Sigmoid colon (tissue), 6 donors: ENCODE measurements at regions not wholly inside any gene's neighbourhood (a gene's known extent, or its start where the extent isn't known, plus 50 kb on each side); places are given as distances from the start of the nearest gene placed in this dataset.

ENCODE experiments used
- DNase-seq: peaks from one replicate; pipeline ENCODE4 v3.0.0-alpha.2; 2019
- H3K27ac ChIP-seq, 4 donors: fragments of 200-600 bp; sonication (generic); one replicate each; pipeline ENCODE4 v1.5.1; 2016 to 2019; ENCODE audit warnings: mild to moderate bottlenecking in 1 of 4
- H3K27me3 ChIP-seq, 3 donors: fragments of 200-600 bp; sonication (generic); one replicate each; pipeline ENCODE4 v1.5.1; 2019; ENCODE audit warnings: mild to moderate bottlenecking in 1 of 3
- H3K36me3 ChIP-seq, 4 donors: fragments of 200-600 bp; sonication (generic); one replicate each; pipeline ENCODE4 v1.5.1; 2016 to 2019
- H3K4me1 ChIP-seq, 4 donors: fragments of 200-600 bp; sonication (generic); one replicate each; pipeline ENCODE4 v1.5.1; 2017 to 2019
- H3K4me3 ChIP-seq, 4 donors: fragments of 200-600 bp; sonication (generic); one replicate each; pipeline ENCODE4 v1.5.1; 2017 to 2019; ENCODE audit warnings: mild to moderate bottlenecking in 2 of 4, moderate library complexity in 1 of 4
- H3K9me3 ChIP-seq, 4 donors: fragments of 200-600 bp in 3 of 4; sonication (generic) in 3 of 4; one replicate each; pipeline versions ENCODE4 v1.5.1 to v1.6.1; 2013 to 2019
- CTCF ChIP-seq, 4 experiments: fragments of 450-650 bp in 3 of 4; fragments of 200-600 bp in 1 of 4; IDR thresholded peaks; one replicate each; pipeline ENCODE4 v1.5.1; 2016 to 2019; ENCODE audit warnings: antibody characterized with exemption in 4 of 4, mild to moderate bottlenecking in 3 of 4, moderate library complexity in 2 of 4
- EP300 ChIP-seq, 4 donors: sonication (generic); formaldehyde crosslinking; IDR thresholded peaks; one replicate each; pipeline ENCODE4 v1.6.1; 2017; ENCODE audit warnings: antibody characterized with exemption in 4 of 4
- POLR2A ChIP-seq, 2 donors: fragments of 450-650 bp; IDR thresholded peaks; one replicate each; pipeline ENCODE4 v1.6.1; 2016; ENCODE audit warnings: antibody characterized with exemption in 2 of 2, mild to moderate bottlenecking in 2 of 2, moderate library complexity in 2 of 2
- POLR2AphosphoS5 ChIP-seq, 4 donors: sonication (generic); formaldehyde crosslinking; IDR thresholded peaks; one replicate each; pipeline ENCODE4 v1.6.1; 2017; ENCODE audit warnings: antibody characterized with exemption in 4 of 4
- WGBS, 2 donors: extraction: QIAGEN DNeasy Blood & Tissue Kit; methylation state at CpG; one replicate each; pipeline ENCODE4 v1.1.7; 2013; 5-methylcytosine and 5-hydroxymethylcytosine counted together
- intact Hi-C: fragments of 100-400 bp; cut with DNase I; formaldehyde crosslinking; loops from one replicate; pipeline ENCODE4 v1.15.1; 2023
- donor health status: healthy with polysubstance abuse.
- donor health status: healthy.

GRCh38 chr1:113253590-113253989 lies 136.7 kb upstream of the MAGI3 start:
- no peak for TF ChIP-seq EP300 (IDR thresholded peaks at IDR 0.05)
- intact Hi-C loops: no loop called here
- Histone ChIP-seq H3K36me3 (no peaks in the 10 kb centered on the region), H3K4me3 (no peak overlapping the region), H3K27me3 (no peaks in the 10 kb centered on the region), H3K27ac (no peak overlapping the region), H3K9me3 (no peaks in the 10 kb centered on the region), H3K4me1 (no peaks in the 10 kb centered on the region)
- 24 to 69% methylated on average over 2 of the region's 2 CpGs for WGBS, 2 donors
- no peak for DNase-seq

GRCh38 chr1:113255038-113255719 lies 135.1 kb upstream of the MAGI3 start:
- Histone ChIP-seq H3K27ac (no peak overlapping the region), H3K27me3 (no peaks in the 10 kb centered on the region), H3K9me3 (no peaks in the 10 kb centered on the region), H3K4me1 (no peaks in the 10 kb centered on the region), H3K36me3 (no peaks in the 10 kb centered on the region), H3K4me3 (no peak overlapping the region)
- WGBS, 2 donors: 13 to 59% methylated on average over 7 of the region's 7 CpGs
- no peak for DNase-seq
- intact Hi-C loops: no loop called here
- TF ChIP-seq CTCF (IDR thresholded peaks at IDR 0.05): no peak
- TF ChIP-seq EP300 (IDR thresholded peaks at IDR 0.05): no peak
- no peak for TF ChIP-seq POLR2A (IDR thresholded peaks at IDR 0.05)
- no peak for TF ChIP-seq POLR2AphosphoS5 (IDR thresholded peaks at IDR 0.05)

DNA sequence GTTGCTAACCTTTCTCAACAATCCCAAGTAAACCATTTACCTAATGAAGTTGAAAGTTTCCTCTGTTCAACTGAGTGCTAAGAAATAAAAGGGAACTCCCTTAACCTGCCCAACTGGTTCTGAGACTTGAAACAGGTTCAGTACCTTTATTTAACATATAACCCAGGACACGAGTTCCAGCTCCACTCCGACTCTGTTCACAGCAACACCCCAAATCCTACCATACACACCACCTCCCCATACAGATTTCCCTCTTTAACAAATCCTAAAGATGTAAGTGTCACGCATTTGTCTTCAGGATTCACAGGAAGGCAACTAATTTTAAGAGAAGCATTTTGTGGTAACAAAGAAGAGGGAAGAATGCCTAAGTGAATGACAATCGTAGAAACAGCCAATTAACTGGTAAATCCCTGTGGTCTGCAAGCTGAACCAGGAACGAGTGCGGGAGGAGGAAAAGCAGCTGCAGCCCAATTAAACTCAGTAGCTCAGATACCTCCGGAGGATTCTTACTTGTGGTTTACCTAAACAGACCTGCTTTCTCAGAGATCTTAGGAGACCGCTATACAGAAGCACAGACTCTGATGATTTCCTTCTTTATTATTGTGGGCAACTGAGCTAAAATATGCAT lies 134.5 kb upstream of the MAGI3 start:
- Histone ChIP-seq H3K27ac (no peak overlapping the region), H3K36me3 (no peaks in the 10 kb centered on the region), H3K9me3 (no peaks in the 10 kb centered on the region), H3K4me3 (no peak overlapping the region), H3K27me3 (no peaks in the 10 kb centered on the region), H3K4me1 (no peaks in the 10 kb centered on the region)
- TF ChIP-seq CTCF (IDR thresholded peaks at IDR 0.05) (no peak), POLR2AphosphoS5 (IDR thresholded peaks at IDR 0.05) (no peak), POLR2A (IDR thresholded peaks at IDR 0.05) (no peak), EP300 (IDR thresholded peaks at IDR 0.05) (no peak)
- intact Hi-C loops: no loop called here
- DNase-seq: no peak
- 12 to 41% methylated on average over 8 of the region's 8 CpGs for WGBS, 2 donors

GRCh38 chr1:113256348-113256729 lies 134.0 kb upstream of the MAGI3 start:
- WGBS, 2 donors: 14 to 56% methylated on average over 2 of the region's 2 CpGs
- no peak for DNase-seq
- no peaks in the 10 kb centered on the region for H3K9me3 ChIP-seq
- H3K27ac ChIP-seq: no peak overlapping the region
- H3K27me3 ChIP-seq: no peaks in the 10 kb centered on the region
- H3K4me1 ChIP-seq: no peaks in the 10 kb centered on the region
- H3K4me3 ChIP-seq: no peak overlapping the region
- no peaks in the 10 kb centered on the region for H3K36me3 ChIP-seq
- TF ChIP-seq EP300 (IDR thresholded peaks at IDR 0.05) (no peak), POLR2A (IDR thresholded peaks at IDR 0.05) (no peak), CTCF (IDR thresholded peaks at IDR 0.05) (no peak), POLR2AphosphoS5 (IDR thresholded peaks at IDR 0.05) (no peak)
- intact Hi-C loops: no loop called here

- Histone ChIP-seq H3K27me3 (no peaks in the 10 kb centered on the region), H3K4me1 (no peaks in the 10 kb centered on the region), H3K27ac (no peak overlapping the region), H3K4me3 (no peak overlapping the region), H3K36me3 (no peaks in the 10 kb centered on the region), H3K9me3 (no peaks in the 10 kb centered on the region)
- intact Hi-C loops: no loop called here
- no peak for DNase-seq
- 94 to 95% methylated on average over 2 of the region's 2 CpGs for WGBS, 2 donors
- TF ChIP-seq POLR2A (IDR thresholded peaks at IDR 0.05) (no peak), CTCF (IDR thresholded peaks at IDR 0.05) (no peak), POLR2AphosphoS5 (IDR thresholded peaks at IDR 0.05) (no peak), EP300 (IDR thresholded peaks at IDR 0.05) (no peak)
These were observed 130.3 kb upstream of the MAGI3 start for GRCh38 chr1:113259988-113260387.
